OCI-LY7 (cell line): ENCODE measurements at regions not wholly inside any gene's neighbourhood (a gene's known extent, or its start where the extent isn't known, plus 50 kb on each side); places are given as distances from the start of the nearest gene placed in this dataset.

Experiments
- CTCF ChIP-seq: fragments of 200-600 bp; sonication (generic); conservative IDR thresholded peaks from 2 replicates; pipeline ENCODE4 v1.5.1; 2014; ENCODE audit warnings: mild to moderate bottlenecking, antibody characterized with exemption, low read length, moderate library complexity, mixed read lengths
- EZH2phosphoT487 ChIP-seq: fragments of 200-600 bp; sonication (generic); IDR thresholded peaks from 2 replicates; pipeline ENCODE4 v1.6.1; 2018; ENCODE audit warnings: low read depth, borderline replicate concordance, mild to moderate bottlenecking, mixed run types, antibody characterized with exemption, low read length, moderate library complexity, mixed read lengths

- TF ChIP-seq CTCF (no peak), EZH2phosphoT487 (no peak)
Measured at GRCh38 chr4:165602621-165603020, 223.8 kb downstream of the CPE start.
